ENCODE measurements at regions not wholly inside any gene's neighbourhood (a gene's known extent, or its start where the extent isn't known, plus 50 kb on each side); places are given as distances from the start of the nearest gene placed in this dataset.

DNA sequence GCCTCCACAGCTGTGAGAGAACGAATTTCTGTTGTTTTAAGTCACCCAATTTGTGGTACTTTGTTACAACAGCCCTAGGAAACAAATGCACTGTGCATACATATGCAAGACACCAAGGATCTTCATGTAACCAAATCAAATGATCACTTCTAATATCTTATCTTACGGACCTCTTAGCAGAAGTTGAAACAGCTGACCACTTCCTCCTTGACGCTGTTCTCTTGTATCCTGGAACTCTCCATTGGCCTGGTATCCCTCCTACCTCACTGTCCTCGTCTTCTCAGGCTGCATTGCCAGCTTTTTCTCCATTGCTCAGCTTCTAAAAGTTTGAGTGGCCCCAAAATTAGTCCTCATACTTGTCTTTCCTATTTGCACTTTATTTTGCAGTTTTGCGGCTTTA, 200.4 kb downstream of the DLEU7 start:
- no peak overlapping the region for H3K4me3 ChIP-seq (ENCODE audit: insufficient read depth, low read length, poor library complexity, severe bottlenecking)
- H4K20me1 ChIP-seq (ENCODE audit: low read depth, low read length), result no peaks in the 10 kb centered on the region
- no peaks in the 10 kb centered on the region for H3K9me2 ChIP-seq (replicated peaks; ENCODE audit: insufficient read depth, low read length)
- no peaks in the 10 kb centered on the region for H3K9me3 ChIP-seq (ENCODE audit: insufficient read depth, low read length)
- no peaks in the 10 kb centered on the region for H3K36me3 ChIP-seq (ENCODE audit: low read length)
- no peak overlapping the region for H3K4me2 ChIP-seq (ENCODE audit: low read depth, low read length, poor library complexity, severe bottlenecking)
- no peaks in the 10 kb centered on the region for H3K79me2 ChIP-seq (ENCODE audit: insufficient read depth, low read length)
- H2AFZ ChIP-seq (ENCODE audit: low read depth, low read length, severe bottlenecking), result no peak overlapping the region
- TF ChIP-seq EZH2phosphoT487 (conservative IDR thresholded peaks at IDR 0.05; ENCODE audit: low read length), result no peak
- TF ChIP-seq, protein P1, sequence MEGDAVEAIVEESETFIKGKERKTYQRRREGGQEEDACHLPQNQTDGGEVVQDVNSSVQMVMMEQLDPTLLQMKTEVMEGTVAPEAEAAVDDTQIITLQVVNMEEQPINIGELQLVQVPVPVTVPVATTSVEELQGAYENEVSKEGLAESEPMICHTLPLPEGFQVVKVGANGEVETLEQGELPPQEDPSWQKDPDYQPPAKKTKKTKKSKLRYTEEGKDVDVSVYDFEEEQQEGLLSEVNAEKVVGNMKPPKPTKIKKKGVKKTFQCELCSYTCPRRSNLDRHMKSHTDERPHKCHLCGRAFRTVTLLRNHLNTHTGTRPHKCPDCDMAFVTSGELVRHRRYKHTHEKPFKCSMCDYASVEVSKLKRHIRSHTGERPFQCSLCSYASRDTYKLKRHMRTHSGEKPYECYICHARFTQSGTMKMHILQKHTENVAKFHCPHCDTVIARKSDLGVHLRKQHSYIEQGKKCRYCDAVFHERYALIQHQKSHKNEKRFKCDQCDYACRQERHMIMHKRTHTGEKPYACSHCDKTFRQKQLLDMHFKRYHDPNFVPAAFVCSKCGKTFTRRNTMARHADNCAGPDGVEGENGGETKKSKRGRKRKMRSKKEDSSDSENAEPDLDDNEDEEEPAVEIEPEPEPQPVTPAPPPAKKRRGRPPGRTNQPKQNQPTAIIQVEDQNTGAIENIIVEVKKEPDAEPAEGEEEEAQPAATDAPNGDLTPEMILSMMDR (IDR thresholded peaks at IDR 0.05; ENCODE audit: insufficient read depth, low read length, poor library complexity, severe bottlenecking), result no peak
- H3K27me3 ChIP-seq (ENCODE audit: low read length), result no peaks in the 10 kb centered on the region
- no peak overlapping the region for H3K27ac ChIP-seq (ENCODE audit: low read depth, low read length)
- no peaks in the 10 kb centered on the region for H3F3A ChIP-seq (ENCODE audit: insufficient read depth)
- no peak overlapping the region for H3K9ac ChIP-seq (ENCODE audit: low read length)

DNA sequence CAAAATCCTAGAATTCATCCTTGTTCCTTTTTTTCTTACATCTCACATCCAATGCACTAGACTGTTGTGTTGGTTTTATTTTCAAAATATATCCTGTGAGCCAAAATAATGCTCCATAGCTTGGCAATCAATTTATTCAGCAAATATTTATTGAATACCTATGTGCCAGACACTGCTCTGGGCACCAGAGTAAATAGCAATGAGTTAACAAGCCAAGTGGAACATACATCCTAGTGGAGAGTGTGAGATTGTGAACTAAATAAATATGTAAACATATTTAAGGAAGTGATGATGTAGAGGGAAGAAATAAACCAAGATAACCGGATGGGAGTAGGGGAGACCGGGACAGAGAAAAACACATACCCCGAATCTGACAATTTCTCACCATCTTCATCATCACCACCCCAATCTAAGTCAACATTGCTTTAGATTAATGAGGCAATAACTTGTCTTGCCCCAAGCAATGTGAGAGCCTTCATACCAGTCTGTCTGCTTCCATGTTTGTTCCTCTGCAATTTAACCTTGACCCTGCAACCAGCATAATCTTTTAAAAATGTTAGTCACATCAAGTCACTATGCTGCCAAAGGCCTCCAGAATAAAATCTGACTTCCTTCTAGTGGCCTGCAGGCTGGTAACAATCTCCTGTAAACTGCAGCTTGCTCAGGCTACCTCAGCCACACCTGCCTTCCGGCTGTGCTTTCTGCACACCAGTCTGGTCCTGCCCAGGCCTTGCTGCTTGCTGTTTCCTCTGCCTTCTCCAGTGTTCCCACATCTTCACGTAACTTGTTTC, 199.2 kb downstream of the DLEU7 start:
- no peak overlapping the region for H3K4me2 ChIP-seq (ENCODE audit: low read depth, low read length, poor library complexity, severe bottlenecking)
- H4K20me1 ChIP-seq (ENCODE audit: low read depth, low read length), result no peaks in the 10 kb centered on the region
- H3K36me3 ChIP-seq (ENCODE audit: low read length), result no peaks in the 10 kb centered on the region
- H3K9me2 ChIP-seq (replicated peaks; ENCODE audit: insufficient read depth, low read length), result no peaks in the 10 kb centered on the region
- H3K4me3 ChIP-seq (ENCODE audit: insufficient read depth, low read length, poor library complexity, severe bottlenecking), result no peak overlapping the region
- H3K27me3 ChIP-seq (ENCODE audit: low read length), result no peaks in the 10 kb centered on the region
- no peak overlapping the region for H3K27ac ChIP-seq (ENCODE audit: low read depth, low read length)
- no peaks in the 10 kb centered on the region for H3K79me2 ChIP-seq (ENCODE audit: insufficient read depth, low read length)
- no peaks in the 10 kb centered on the region for H3K9me3 ChIP-seq (ENCODE audit: insufficient read depth, low read length)
- H2AFZ ChIP-seq (ENCODE audit: low read depth, low read length, severe bottlenecking), result no peak overlapping the region
- H3K9ac ChIP-seq (ENCODE audit: low read length), result no peak overlapping the region
- TF ChIP-seq, protein P1 (IDR thresholded peaks at IDR 0.05; ENCODE audit: insufficient read depth, low read length, poor library complexity, severe bottlenecking), result no peak
- TF ChIP-seq EZH2phosphoT487 (conservative IDR thresholded peaks at IDR 0.05; ENCODE audit: low read length), result no peak
- no peaks in the 10 kb centered on the region for H3F3A ChIP-seq (ENCODE audit: insufficient read depth)

DNA sequence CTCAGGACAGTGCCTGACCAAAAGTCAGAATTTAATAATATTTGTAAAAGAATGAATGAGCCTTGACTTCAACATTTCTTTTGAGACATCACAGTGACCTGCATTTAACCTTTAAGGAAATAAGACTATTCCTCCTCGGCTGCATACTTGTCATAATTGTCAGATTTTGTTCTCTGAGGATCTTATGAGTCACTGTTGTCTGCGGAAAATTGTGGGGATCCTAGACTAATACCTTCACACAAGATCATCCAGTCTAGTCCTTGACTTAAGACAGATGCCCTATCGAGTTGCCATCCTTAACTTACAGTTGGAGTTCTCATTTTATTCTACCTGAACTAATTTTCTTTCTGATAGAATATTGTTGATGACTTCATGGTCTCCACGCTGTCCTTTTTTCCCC, 198.4 kb downstream of the DLEU7 start:
- TF ChIP-seq, protein P1 (IDR thresholded peaks at IDR 0.05; ENCODE audit: insufficient read depth, low read length, poor library complexity, severe bottlenecking), result no peak
- no peak for TF ChIP-seq EZH2phosphoT487 (conservative IDR thresholded peaks at IDR 0.05; ENCODE audit: low read length)
- no peak overlapping the region for H3K4me2 ChIP-seq (ENCODE audit: low read depth, low read length, poor library complexity, severe bottlenecking)
- no peak overlapping the region for H2AFZ ChIP-seq (ENCODE audit: low read depth, low read length, severe bottlenecking)
- no peak overlapping the region for H3K4me3 ChIP-seq (ENCODE audit: insufficient read depth, low read length, poor library complexity, severe bottlenecking)
- H3K9ac ChIP-seq (ENCODE audit: low read length), result no peak overlapping the region
- H3K27me3 ChIP-seq (ENCODE audit: low read length), result no peaks in the 10 kb centered on the region
- H3K36me3 ChIP-seq (ENCODE audit: low read length), result no peaks in the 10 kb centered on the region
- H3F3A ChIP-seq (ENCODE audit: insufficient read depth), result no peaks in the 10 kb centered on the region
- H3K79me2 ChIP-seq (ENCODE audit: insufficient read depth, low read length), result no peaks in the 10 kb centered on the region
- no peaks in the 10 kb centered on the region for H3K9me3 ChIP-seq (ENCODE audit: insufficient read depth, low read length)
- no peaks in the 10 kb centered on the region for H3K9me2 ChIP-seq (replicated peaks; ENCODE audit: insufficient read depth, low read length)
- H3K27ac ChIP-seq (ENCODE audit: low read depth, low read length), result no peak overlapping the region
- H4K20me1 ChIP-seq (ENCODE audit: low read depth, low read length), result no peaks in the 10 kb centered on the region

Data from SU-DHL-6 (cell line).